Stimulated activated CD8-positive, alpha-beta memory T cell treated with anti-CD3 and anti-CD28 coated beads, Interleukin-15, amount 100 ng/mL, for 24 hours (primary cell): ENCODE measurements at regions not wholly inside any gene's neighbourhood (a gene's known extent, or its start where the extent isn't known, plus 50 kb on each side); places are given as distances from the start of the nearest gene placed in this dataset.
"Not testable (repeated sequence)": the region's sequence is repeated elsewhere in the genome, so short reads cannot be mapped to it uniquely, and the experiment has no call there.

ENCODE experiments used
- DNase-seq: peaks from one replicate; pipeline ENCODE4 v3.0.0-alpha.2; 2020; ENCODE audit warnings: low read depth

- DNase-seq: no peak
Measured at GRCh38 chr10:81116201-81116600, 578.5 kb downstream of the SH2D4B start.

- DNase-seq: no peak
Measured at GRCh38 chr10:81116990-81117389, 579.3 kb downstream of the SH2D4B start.

GRCh38 chr10:81127931-81128330 lies 590.2 kb downstream of the SH2D4B start:
- DNase-seq: no peak

- DNase-seq: no peak
Measured at GRCh38 chr10:81130014-81130413, 592.3 kb downstream of the SH2D4B start.

- no peak for DNase-seq
Measured at GRCh38 chr10:81135851-81136250, 598.1 kb downstream of the SH2D4B start.

- DNase-seq: no peak
Measured at GRCh38 chr10:81136261-81136660, 598.6 kb downstream of the SH2D4B start.

GRCh38 chr10:81145975-81146374 lies 608.3 kb downstream of the SH2D4B start:
- no peak for DNase-seq

- no peak for DNase-seq
Measured at GRCh38 chr10:81146436-81146835, 608.7 kb downstream of the SH2D4B start.

GRCh38 chr10:81152656-81153055 lies 615.0 kb downstream of the SH2D4B start:
- no peak for DNase-seq

- no peak for DNase-seq
Measured at GRCh38 chr10:81157681-81158080, 620.0 kb downstream of the SH2D4B start.

GRCh38 chr10:81177651-81178244 lies 640.0 kb downstream of the SH2D4B start:
- no peak for DNase-seq

- DNase-seq: no peak
Measured at GRCh38 chr10:81179324-81179723, 641.6 kb downstream of the SH2D4B start.

- DNase-seq: no peak
Measured at GRCh38 chr10:81179805-81180452, 642.2 kb downstream of the SH2D4B start.

- DNase-seq: no peak
Measured at GRCh38 chr10:81182296-81182695, 644.6 kb downstream of the SH2D4B start.

GRCh38 chr10:81192221-81192788 lies 654.6 kb downstream of the SH2D4B start:
- no peak for DNase-seq

GRCh38 chr10:81200801-81201200 lies 663.1 kb downstream of the SH2D4B start:
- DNase-seq: no peak

- DNase-seq: not testable (repeated sequence)
Measured at GRCh38 chr10:81207359-81207758, 667.6 kb upstream of the NRG3 start.

GRCh38 chr10:81213370-81213769 lies 661.6 kb upstream of the NRG3 start:
- DNase-seq: no peak

- no peak for DNase-seq
Measured at GRCh38 chr10:81215498-81215897, 659.5 kb upstream of the NRG3 start.

- no peak for DNase-seq
Measured at GRCh38 chr10:81216949-81217348, 658.0 kb upstream of the NRG3 start.

- no peak for DNase-seq
Measured at GRCh38 chr10:81218307-81218706, 656.7 kb upstream of the NRG3 start.

- no peak for DNase-seq
Measured at GRCh38 chr10:81219758-81220157, 655.2 kb upstream of the NRG3 start.

- no peak for DNase-seq
Measured at GRCh38 chr10:81248886-81249285, 626.1 kb upstream of the NRG3 start.
